GM12878 (cell line): ENCODE measurements at regions not wholly inside any gene's neighbourhood (a gene's known extent, or its start where the extent isn't known, plus 50 kb on each side); places are given as distances from the start of the nearest gene placed in this dataset.

Experiments used
- ATF7 ChIP-seq: fragments of 450-650 bp; IDR thresholded peaks from 2 replicates; pipeline ENCODE4 v1.6.1; 2016; ENCODE audit warnings: low read depth, mild to moderate bottlenecking
- EP300 ChIP-seq, 2 experiments: fragments of 150-350 bp in 1 of 2; IDR thresholded peaks; 2 replicates each; pipeline ENCODE4 v1.6.1; 2011 to 2012; ENCODE audit warnings: low read depth in 2 of 2, low read length in 2 of 2, borderline replicate concordance in 1 of 2, improper control_type of control experiment in 1 of 2, inconsistent platforms in 1 of 2; ENCODE audit not compliant: control insufficient read depth in 1 of 2
- EZH2 ChIP-seq: IDR thresholded peaks from 2 replicates; pipeline ENCODE4 v1.6.1; 2012; ENCODE audit warnings: low read depth, mild to moderate bottlenecking, control low read depth, inconsistent platforms, low read length, borderline replicate concordance; ENCODE audit not compliant: control insufficient read depth
- TF ChIP-seq, protein P1 (sequence below), 3 experiments: IDR thresholded peaks in 2 of 3; conservative IDR thresholded peaks in 1 of 3; 2 replicates each; pipeline ENCODE4 v1.5.1; 2011; ENCODE audit warnings: low read depth in 3 of 3, low read length in 3 of 3, mild to moderate bottlenecking in 3 of 3, control low read depth in 2 of 3, moderate library complexity in 2 of 3, inconsistent platforms in 1 of 3, mixed read lengths in 1 of 3; ENCODE audit not compliant: control insufficient read depth in 2 of 3, insufficient read depth in 1 of 3; ENCODE audit errors: extremely low read depth in 1 of 3

DNA sequence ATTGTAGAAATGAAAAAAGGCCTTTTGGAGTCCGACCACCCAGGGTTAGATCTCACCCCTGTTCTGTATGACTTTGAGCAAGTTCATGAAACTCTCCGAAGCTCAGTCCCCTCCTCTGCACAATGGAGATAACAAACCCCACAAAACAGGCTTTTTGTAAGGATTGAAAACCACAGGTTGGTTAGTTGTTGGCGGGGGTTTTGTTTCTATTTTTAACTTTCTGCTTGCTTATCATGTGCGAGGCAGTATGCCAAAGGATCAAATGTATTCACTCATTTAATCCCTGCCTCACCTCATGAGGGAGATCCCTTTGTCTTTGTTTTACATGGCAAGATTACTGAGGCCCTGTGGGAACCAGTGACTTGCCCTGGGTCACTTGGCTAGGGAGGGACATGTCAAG lies 539.1 kb downstream of the CDK5RAP2 start:
- TF ChIP-seq EZH2 (no peak), ATF7 (no peak), EP300 (IDR thresholded peaks at IDR 0.05; ENCODE audit: borderline replicate concordance in 1 of 2, control insufficient read depth in 1 of 2, low read depth in 2 of 2, low read length in 2 of 2) (no peak)
- TF ChIP-seq, protein P1, sequence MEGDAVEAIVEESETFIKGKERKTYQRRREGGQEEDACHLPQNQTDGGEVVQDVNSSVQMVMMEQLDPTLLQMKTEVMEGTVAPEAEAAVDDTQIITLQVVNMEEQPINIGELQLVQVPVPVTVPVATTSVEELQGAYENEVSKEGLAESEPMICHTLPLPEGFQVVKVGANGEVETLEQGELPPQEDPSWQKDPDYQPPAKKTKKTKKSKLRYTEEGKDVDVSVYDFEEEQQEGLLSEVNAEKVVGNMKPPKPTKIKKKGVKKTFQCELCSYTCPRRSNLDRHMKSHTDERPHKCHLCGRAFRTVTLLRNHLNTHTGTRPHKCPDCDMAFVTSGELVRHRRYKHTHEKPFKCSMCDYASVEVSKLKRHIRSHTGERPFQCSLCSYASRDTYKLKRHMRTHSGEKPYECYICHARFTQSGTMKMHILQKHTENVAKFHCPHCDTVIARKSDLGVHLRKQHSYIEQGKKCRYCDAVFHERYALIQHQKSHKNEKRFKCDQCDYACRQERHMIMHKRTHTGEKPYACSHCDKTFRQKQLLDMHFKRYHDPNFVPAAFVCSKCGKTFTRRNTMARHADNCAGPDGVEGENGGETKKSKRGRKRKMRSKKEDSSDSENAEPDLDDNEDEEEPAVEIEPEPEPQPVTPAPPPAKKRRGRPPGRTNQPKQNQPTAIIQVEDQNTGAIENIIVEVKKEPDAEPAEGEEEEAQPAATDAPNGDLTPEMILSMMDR (IDR thresholded peaks at IDR 0.05 in 2 of 3, conservative IDR thresholded peaks at IDR 0.05 in 1 of 3; ENCODE audit: control insufficient read depth in 2 of 3, extremely low read depth in 1 of 3, insufficient read depth in 1 of 3, low read depth in 3 of 3, low read length in 3 of 3) = no peak
